ENCODE measurements at regions not wholly inside any gene's neighbourhood (a gene's known extent, or its start where the extent isn't known, plus 50 kb on each side); places are given as distances from the start of the nearest gene placed in this dataset.

DNA sequence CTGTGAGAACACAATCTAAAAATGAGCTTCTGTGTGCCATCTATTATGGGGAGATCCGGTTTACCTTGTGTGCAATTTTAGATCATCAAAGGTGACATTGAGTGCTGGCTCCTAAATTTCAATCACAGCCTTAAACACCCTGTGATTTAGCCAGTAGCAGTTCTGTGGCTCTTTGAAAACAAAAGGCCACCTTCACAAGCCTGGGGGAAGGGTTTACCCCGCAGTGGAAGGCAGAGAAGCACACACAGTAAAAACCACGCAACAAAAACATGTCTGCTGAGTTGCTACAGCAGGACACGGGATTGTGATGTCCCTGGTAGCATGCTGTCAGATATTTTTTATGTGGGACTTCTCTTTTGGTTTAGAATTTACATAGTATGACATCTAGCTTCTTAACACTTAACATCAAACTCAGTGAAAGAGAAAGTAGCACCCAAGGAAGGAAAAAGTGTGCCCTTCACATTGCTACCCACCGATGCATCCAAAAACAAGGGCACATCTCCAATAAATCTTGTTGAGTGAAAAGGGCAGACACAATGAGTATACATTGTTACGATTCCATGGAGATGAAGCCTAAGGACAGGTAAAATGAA, 56.1 kb upstream of the RNF152 start:
- DNase-seq: no peak

DNA sequence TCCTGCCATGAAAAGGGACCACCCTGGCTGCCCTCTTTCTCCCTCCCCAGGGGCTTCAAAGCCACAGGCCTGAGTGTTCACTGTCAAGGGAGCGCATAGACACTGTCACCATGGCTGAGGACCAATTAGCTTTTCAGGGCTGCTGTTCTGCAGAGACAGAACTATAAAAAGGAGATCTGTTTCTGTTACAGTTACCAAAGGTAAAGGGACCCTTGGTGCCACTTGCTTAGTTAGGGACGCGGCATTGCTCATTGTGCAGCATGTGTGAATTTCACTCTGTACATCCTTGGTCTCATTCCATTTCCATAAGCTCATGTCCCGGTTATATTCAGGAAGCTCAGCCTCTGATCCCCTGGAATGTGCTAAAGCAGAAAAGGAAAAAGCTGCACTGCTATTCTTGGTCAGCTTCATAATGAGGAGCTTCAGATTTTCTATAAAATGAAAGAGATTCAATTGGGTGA, 55.5 kb upstream of the RNF152 start:
- no peak for DNase-seq

DNA sequence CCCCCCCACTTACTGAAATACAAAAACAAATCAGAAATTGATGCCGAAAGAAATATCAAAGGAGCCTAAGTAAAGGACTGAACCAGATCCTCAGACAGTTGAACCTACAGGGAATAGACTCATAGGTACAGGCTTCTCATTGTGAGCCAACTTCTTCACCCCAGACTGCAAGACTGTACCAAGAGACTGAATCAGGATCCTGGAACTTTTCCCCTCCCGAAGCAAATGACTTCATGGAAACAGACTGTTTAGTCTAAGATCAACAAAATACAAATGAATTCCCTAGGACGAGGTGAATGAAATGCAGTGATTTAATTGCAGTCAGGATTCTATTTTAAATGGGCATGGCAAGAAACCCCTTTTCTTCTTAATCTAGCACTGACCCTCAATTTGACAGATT, 53.6 kb upstream of the RNF152 start:
- DNase-seq: no peak

DNA sequence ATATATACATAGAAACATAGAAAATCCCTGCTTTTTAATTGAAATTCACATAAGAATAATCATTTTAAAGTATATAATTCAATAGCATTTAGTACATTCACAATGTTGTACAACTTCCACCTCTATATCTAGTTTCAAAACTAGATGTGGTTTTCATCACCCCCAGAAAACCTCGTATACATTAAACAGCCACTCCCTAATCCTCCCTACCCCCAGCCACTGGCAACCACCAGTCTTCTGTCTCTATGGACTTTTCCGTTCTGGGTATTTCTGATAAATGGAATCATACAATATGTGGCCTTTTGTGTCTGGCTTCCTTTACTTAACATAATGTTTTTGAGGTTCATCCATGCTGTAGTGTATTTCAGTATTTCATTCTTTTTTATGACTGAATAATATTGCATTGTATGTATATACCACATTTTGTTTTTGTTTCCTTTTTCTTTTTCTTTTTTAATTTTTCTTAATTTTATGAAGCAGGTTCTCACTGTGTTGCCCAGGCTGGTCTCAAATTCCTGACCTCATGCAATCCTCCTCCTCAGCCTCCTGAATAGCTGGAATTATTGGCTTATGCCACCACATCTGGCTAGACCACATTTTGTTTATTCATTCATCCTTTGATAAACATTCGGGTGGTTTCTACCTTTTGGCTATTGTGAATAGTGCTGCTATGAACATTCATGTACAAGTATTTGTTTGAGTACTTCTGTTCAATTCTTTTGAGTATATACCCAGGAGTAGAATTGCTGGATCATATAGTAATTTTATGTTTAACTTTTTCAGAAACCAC, 50.6 kb upstream of the RNF152 start:
- no peak for DNase-seq
